ENCODE measurements at regions not wholly inside any gene's neighbourhood (a gene's known extent, or its start where the extent isn't known, plus 50 kb on each side); places are given as distances from the start of the nearest gene placed in this dataset.

GRCh38 chr5:27733237-27733636 is 694.9 kb upstream of the CDH9 start:
- no peak for TF ChIP-seq CTCF (IDR thresholded peaks at IDR 0.05; ENCODE audit: insufficient read depth, low read length, poor library complexity, severe bottlenecking)
- Histone ChIP-seq H3K27me3 (replicated peaks; ENCODE audit: control insufficient read depth, insufficient read depth, low read length) (no peaks in the 10 kb centered on the region), H3K36me3 (ENCODE audit: control insufficient read depth, insufficient read depth, low read length) (no peaks in the 10 kb centered on the region), H3K4me3 (replicated peaks; ENCODE audit: low read depth, low read length) (no peak overlapping the region)
- DNase-seq (ENCODE audit: extremely low read depth, insufficient read length) = no peak

- no peak for TF ChIP-seq CTCF (IDR thresholded peaks at IDR 0.05; ENCODE audit: insufficient read depth, low read length, poor library complexity, severe bottlenecking)
- DNase-seq (ENCODE audit: extremely low read depth, insufficient read length) = no peak
- no peaks in the 10 kb centered on the region for H3K27me3 ChIP-seq (replicated peaks; ENCODE audit: control insufficient read depth, insufficient read depth, low read length)
- no peaks in the 10 kb centered on the region for H3K36me3 ChIP-seq (ENCODE audit: control insufficient read depth, insufficient read depth, low read length)
- H3K4me3 ChIP-seq (replicated peaks; ENCODE audit: low read depth, low read length) = no peak overlapping the region
Observed at GRCh38 chr5:27727254-27727653, 688.9 kb upstream of the CDH9 start.

- no peaks in the 10 kb centered on the region for H3K36me3 ChIP-seq (ENCODE audit: control insufficient read depth, insufficient read depth, low read length)
- DNase-seq (ENCODE audit: extremely low read depth, insufficient read length) = no peak
- no peak overlapping the region for H3K4me3 ChIP-seq (replicated peaks; ENCODE audit: low read depth, low read length)
- TF ChIP-seq CTCF (IDR thresholded peaks at IDR 0.05; ENCODE audit: insufficient read depth, low read length, poor library complexity, severe bottlenecking) = no peak
- H3K27me3 ChIP-seq (replicated peaks; ENCODE audit: control insufficient read depth, insufficient read depth, low read length) = no peaks in the 10 kb centered on the region
Observed at GRCh38 chr5:27722337-27722736, 684.0 kb upstream of the CDH9 start.

GRCh38 chr5:27708534-27708933 is 670.1 kb upstream of the CDH9 start:
- H3K36me3 ChIP-seq (ENCODE audit: control insufficient read depth, insufficient read depth, low read length) = no peaks in the 10 kb centered on the region
- H3K4me3 ChIP-seq (replicated peaks; ENCODE audit: low read depth, low read length) = no peak overlapping the region
- DNase-seq (ENCODE audit: extremely low read depth, insufficient read length) = no peak

GRCh38 chr5:27706832-27707231 is 668.4 kb upstream of the CDH9 start:
- TF ChIP-seq CTCF (IDR thresholded peaks at IDR 0.05; ENCODE audit: insufficient read depth, low read length, poor library complexity, severe bottlenecking) = no peak
- H3K27me3 ChIP-seq (replicated peaks; ENCODE audit: control insufficient read depth, insufficient read depth, low read length) = no peaks in the 10 kb centered on the region
- H3K4me3 ChIP-seq (replicated peaks; ENCODE audit: low read depth, low read length) = no peak overlapping the region
- no peaks in the 10 kb centered on the region for H3K36me3 ChIP-seq (ENCODE audit: control insufficient read depth, insufficient read depth, low read length)
- DNase-seq (ENCODE audit: extremely low read depth, insufficient read length) = no peak

More at GRCh38 chr5:27708534-27708933, 670.1 kb upstream of the CDH9 start:
- TF ChIP-seq CTCF (IDR thresholded peaks at IDR 0.05; ENCODE audit: insufficient read depth, low read length, poor library complexity, severe bottlenecking) = no peak
- H3K27me3 ChIP-seq (replicated peaks; ENCODE audit: control insufficient read depth, insufficient read depth, low read length) = no peaks in the 10 kb centered on the region

GRCh38 chr5:27705661-27706060 is 667.3 kb upstream of the CDH9 start:
- H3K27me3 ChIP-seq (replicated peaks; ENCODE audit: control insufficient read depth, insufficient read depth, low read length) = no peaks in the 10 kb centered on the region
- TF ChIP-seq CTCF (IDR thresholded peaks at IDR 0.05; ENCODE audit: insufficient read depth, low read length, poor library complexity, severe bottlenecking) = no peak
- no peaks in the 10 kb centered on the region for H3K36me3 ChIP-seq (ENCODE audit: control insufficient read depth, insufficient read depth, low read length)
- no peak for DNase-seq (ENCODE audit: extremely low read depth, insufficient read length)
- H3K4me3 ChIP-seq (replicated peaks; ENCODE audit: low read depth, low read length) = no peak overlapping the region

Measured in GM06990 (cell line).